ENCODE measurements at regions not wholly inside any gene's neighbourhood (a gene's known extent, or its start where the extent isn't known, plus 50 kb on each side); places are given as distances from the start of the nearest gene placed in this dataset.

- H3K79me2 ChIP-seq (ENCODE audit: control insufficient read depth, insufficient read depth, low read length): no peaks in the 10 kb centered on the region
- no peak overlapping the region for H3K9ac ChIP-seq (ENCODE audit: control insufficient read depth, extremely low read depth, insufficient read depth, low read length)
- TF ChIP-seq CTCF (optimal IDR thresholded peaks at IDR 0.05 in 1 of 3, IDR thresholded peaks at IDR 0.05 in 1 of 3, conservative IDR thresholded peaks at IDR 0.05 in 1 of 3; ENCODE audit: extremely low read depth in 1 of 3, insufficient read depth in 2 of 3, low read length in 3 of 3) (no peak), EZH2 (IDR thresholded peaks at IDR 0.05; ENCODE audit: low read length) (no peak)
- no peaks in the 10 kb centered on the region for H3K9me3 ChIP-seq (ENCODE audit: control insufficient read depth, low read depth, low read length)
- no peak overlapping the region for H3K27ac ChIP-seq (ENCODE audit: control insufficient read depth, insufficient read depth, low read length)
- no peaks in the 10 kb centered on the region for H3K36me3 ChIP-seq (ENCODE audit: control insufficient read depth in 2 of 2, extremely low read depth in 1 of 2, insufficient read depth in 2 of 2, low read length in 2 of 2)
- DNase-seq (ENCODE audit: low read depth, low spot score) (no peak), FAIRE-seq (no peak)
- dilution Hi-C loops (cut with MboI; ENCODE audit: extremely low pct_ligation_motif_present, low sequenced_read_pairs): no loop called here
- H3K4me2 ChIP-seq (ENCODE audit: control insufficient read depth, extremely low read depth, insufficient read depth, low read depth, low read length): no peak overlapping the region
- H4K20me1 ChIP-seq (ENCODE audit: control insufficient read depth, extremely low read depth, insufficient read depth, low read length): no peaks in the 10 kb centered on the region
- H2AFZ ChIP-seq (ENCODE audit: control insufficient read depth, low read length): no peak overlapping the region
- H3K27me3 ChIP-seq (ENCODE audit: control insufficient read depth, extremely low read depth, insufficient read depth, low read length): no peaks in the 10 kb centered on the region
- no peaks in the 10 kb centered on the region for H3K4me1 ChIP-seq (ENCODE audit: control insufficient read depth, extremely low read depth, insufficient read depth, low read length)
- no peaks in the 10 kb centered on the region for H3K9me1 ChIP-seq (ENCODE audit: control insufficient read depth, extremely low read depth, insufficient read depth, low read length)
- H3K4me3 ChIP-seq (ENCODE audit: control insufficient read depth in 2 of 3, extremely low read depth in 1 of 3, insufficient read depth in 2 of 3, low read depth in 1 of 3, low read length in 3 of 3): no peak overlapping the region
Measured at GRCh38 chrX:144327495-144327894, 443.6 kb downstream of the UBE2NL start.

GRCh38 chrX:144333429-144333828, 449.6 kb downstream of the UBE2NL start:
- H3K79me2 ChIP-seq (ENCODE audit: control insufficient read depth, insufficient read depth, low read length): no peaks in the 10 kb centered on the region
- no peaks in the 10 kb centered on the region for H3K9me1 ChIP-seq (ENCODE audit: control insufficient read depth, extremely low read depth, insufficient read depth, low read length)
- H3K9me3 ChIP-seq (ENCODE audit: control insufficient read depth, low read depth, low read length): no peaks in the 10 kb centered on the region

More at GRCh38 chrX:144333429-144333828, 449.6 kb downstream of the UBE2NL start:
- no peaks in the 10 kb centered on the region for H3K4me1 ChIP-seq (ENCODE audit: control insufficient read depth, extremely low read depth, insufficient read depth, low read length)
- TF ChIP-seq EZH2 (IDR thresholded peaks at IDR 0.05; ENCODE audit: low read length): no peak
- TF ChIP-seq CTCF (optimal IDR thresholded peaks at IDR 0.05 in 1 of 3, IDR thresholded peaks at IDR 0.05 in 1 of 3, conservative IDR thresholded peaks at IDR 0.05 in 1 of 3; ENCODE audit: extremely low read depth in 1 of 3, insufficient read depth in 2 of 3, low read length in 3 of 3): no peak
- no peak for FAIRE-seq
- no peaks in the 10 kb centered on the region for H4K20me1 ChIP-seq (ENCODE audit: control insufficient read depth, extremely low read depth, insufficient read depth, low read length)
- DNase-seq (ENCODE audit: low read depth, low spot score): no peak
- no peaks in the 10 kb centered on the region for H3K27me3 ChIP-seq (ENCODE audit: control insufficient read depth, extremely low read depth, insufficient read depth, low read length)
- no peak overlapping the region for H3K27ac ChIP-seq (ENCODE audit: control insufficient read depth, insufficient read depth, low read length)
- H3K4me2 ChIP-seq (ENCODE audit: control insufficient read depth, extremely low read depth, insufficient read depth, low read depth, low read length): no peak overlapping the region
- H3K9ac ChIP-seq (ENCODE audit: control insufficient read depth, extremely low read depth, insufficient read depth, low read length): no peak overlapping the region
- dilution Hi-C loops (cut with MboI; ENCODE audit: extremely low pct_ligation_motif_present, low sequenced_read_pairs): no loop called here
- H2AFZ ChIP-seq (ENCODE audit: control insufficient read depth, low read length): no peak overlapping the region
- no peaks in the 10 kb centered on the region for H3K36me3 ChIP-seq (ENCODE audit: control insufficient read depth in 2 of 2, extremely low read depth in 1 of 2, insufficient read depth in 2 of 2, low read length in 2 of 2)
- H3K4me3 ChIP-seq (ENCODE audit: control insufficient read depth in 2 of 3, extremely low read depth in 1 of 3, insufficient read depth in 2 of 3, low read depth in 1 of 3, low read length in 3 of 3): no peak overlapping the region
